GM18498 (cell line): ENCODE measurements at regions not wholly inside any gene's neighbourhood (a gene's known extent, or its start where the extent isn't known, plus 50 kb on each side); places are given as distances from the start of the nearest gene placed in this dataset.
"Not testable (repeated sequence)": the region's sequence is repeated elsewhere in the genome, so short reads cannot be mapped to it uniquely, and the experiment has no call there.

Experiments
- ATAC-seq: cut with Tn5 transposase; IDR thresholded peaks from one replicate; pipeline ENCODE4 v1.9.1; 2021; ENCODE audit warnings: mild to moderate bottlenecking, moderate library complexity; ENCODE audit not compliant: unreplicated experiment

DNA sequence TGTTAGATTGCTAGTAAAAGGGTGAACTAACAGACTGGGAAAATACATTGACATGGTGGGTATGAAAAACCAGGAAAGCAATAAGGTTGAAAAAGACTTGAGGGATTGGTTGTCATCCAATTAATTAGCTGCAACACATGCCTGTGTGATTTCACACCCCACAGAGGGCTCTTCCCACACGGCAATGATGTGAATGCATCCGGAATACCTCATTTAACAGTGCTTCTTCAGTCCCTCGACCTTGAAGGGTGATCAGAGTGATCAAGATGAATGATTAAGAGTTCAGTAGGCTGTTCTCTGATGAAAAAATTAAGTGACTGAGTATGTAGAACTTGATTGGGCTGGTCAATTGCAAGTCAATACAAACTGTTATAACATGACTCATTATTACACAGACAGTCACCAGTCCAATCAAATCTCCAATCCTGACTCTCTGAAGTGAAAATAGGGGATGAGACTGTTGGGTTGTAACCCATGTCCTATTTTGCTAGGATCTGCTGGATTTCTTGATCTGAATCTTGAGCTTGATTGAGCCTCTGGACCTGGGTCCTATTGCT lies 924.9 kb upstream of the FAM98A start:
- ATAC-seq = no peak

DNA sequence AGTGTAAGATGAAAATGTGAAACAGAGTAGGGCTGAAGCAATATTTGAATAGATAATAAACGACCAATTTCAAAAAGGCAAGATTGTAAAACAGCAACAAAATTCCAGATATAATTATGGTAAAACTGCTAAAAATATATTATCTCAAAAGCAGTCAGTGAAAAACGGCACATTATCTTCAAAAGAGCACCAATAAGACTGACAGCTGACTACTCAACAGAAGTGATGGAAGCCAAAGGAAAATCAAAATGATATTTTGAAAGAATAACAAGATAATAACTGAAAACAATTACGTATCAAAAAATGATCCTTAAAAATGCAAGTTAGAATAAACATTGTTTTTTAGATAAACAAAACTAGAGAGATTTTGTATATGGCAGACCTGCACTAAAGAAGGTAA lies 920.6 kb upstream of the FAM98A start:
- no peak for ATAC-seq

DNA sequence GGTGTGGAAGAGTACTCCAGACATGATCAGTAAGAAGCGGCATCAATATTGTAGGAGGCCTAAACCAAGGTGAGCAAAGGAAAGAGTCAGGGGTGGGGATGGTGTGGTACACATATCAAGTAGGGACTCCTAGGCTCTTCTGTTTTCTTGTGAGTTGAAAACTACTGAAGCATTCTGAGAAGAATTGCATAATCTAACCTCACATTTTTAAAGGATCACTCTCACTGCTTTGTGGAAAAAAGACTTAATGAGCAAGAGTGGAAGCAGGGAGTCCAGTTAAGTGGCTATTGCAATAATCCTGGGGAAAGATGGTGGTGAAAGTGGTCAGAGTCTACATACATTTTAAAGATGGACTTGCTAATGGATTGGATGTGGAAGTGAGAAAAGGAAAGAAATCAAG lies 899.5 kb upstream of the FAM98A start:
- ATAC-seq = no peak

- ATAC-seq = not testable (repeated sequence)
Observed at GRCh38 chr2:34494192-34494591, 895.1 kb upstream of the FAM98A start.

DNA sequence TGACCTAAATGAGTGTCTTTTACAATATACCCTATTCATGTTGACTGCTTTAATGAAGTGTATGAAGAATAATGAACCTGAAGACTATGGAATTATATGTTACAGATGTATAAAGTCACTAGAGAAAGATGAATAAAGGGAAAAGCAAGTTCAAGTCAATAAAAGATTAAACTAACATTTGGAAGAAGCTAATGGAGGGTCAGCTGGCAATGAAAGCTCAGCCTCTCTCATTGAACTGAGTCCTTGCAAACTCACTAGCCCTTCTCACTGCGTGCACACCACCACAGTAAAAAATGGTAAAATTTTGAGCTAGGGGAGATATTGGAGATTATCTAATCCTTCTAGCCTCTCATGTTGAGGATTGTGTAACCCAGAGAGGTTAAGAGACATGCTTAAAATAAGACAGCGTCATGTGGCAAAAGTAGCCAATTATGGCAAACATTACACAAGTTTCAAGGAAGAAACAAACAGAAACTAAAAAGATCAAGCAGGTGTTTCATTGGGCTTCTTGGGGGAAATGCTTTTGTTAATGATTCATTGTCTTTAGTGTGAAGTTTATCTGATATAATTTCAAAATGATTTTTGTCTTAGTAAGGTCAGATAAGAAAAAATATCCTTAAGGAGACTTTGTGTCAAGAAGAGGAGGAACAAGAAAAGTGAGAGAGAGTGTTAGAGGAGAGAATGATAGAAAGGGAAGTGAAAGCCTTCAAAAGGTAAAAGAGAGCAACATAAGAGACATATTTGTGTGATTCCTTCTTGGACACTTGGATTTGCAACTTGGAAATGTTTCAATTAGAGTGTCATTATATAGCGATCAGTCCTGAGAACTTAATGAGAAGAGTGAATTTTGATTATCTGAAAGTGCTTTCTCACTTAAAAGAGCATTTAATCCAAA lies 893.7 kb upstream of the FAM98A start:
- ATAC-seq = no peak

- ATAC-seq = no peak
Observed at GRCh38 chr2:34486965-34487364, 887.9 kb upstream of the FAM98A start.

DNA sequence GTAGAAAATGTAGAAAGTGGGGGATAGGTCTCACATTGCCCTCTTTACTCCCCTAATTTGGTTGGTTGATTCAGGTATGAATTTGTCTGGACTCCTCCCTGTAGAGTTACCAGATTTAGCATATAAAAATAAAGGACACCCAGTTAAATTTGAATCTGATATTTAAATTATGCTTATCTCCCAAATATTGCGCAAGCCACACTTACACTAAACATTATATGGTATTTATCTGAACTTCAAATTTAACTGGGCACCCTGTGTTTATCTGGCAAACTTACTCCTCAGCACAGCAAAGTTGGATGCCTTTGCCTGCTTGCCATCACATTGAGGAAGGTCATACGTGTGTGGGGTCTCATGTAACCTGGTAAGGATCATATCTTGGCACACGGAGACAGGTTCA lies 882.4 kb upstream of the FAM98A start:
- ATAC-seq = no peak

DNA sequence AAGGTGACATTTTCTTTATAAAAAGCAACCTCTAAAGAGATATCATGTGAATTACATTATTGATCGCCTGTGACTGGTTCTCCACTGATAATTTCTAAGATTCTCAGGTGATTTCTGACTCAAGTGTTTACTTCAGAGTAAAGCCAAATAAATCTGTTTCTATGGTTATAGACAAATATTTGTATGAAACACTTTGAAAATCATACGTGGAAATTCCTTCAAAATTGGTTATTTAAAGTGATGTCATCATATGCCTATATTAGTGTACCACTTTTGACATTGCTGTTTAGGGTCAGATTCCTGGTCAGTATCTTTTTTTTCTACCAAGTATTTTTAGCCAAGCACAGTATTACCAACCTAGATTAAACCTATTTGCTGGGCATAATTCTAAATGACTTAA lies 881.3 kb upstream of the FAM98A start:
- no peak for ATAC-seq

- no peak for ATAC-seq
Observed at GRCh38 chr2:34475156-34475555, 876.1 kb upstream of the FAM98A start.

DNA sequence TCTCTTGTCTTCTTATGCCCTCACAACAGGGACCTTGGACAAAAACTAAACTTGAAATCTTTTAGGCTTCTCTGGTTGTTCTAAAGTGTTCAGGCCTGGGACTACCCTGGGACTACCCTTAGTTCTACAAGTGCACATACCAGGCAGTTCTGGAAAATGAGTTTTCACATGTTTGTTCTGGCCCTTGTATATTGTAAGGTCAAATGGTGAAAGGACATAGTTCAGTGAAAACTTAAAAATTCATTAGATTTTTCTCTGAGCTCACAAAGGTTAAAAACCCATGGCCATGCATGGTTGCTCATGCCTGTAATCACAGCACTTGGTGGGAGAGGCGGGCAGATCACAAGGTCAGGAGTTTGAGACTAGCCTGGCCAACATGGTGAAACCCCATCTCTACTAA lies 875.5 kb upstream of the FAM98A start:
- ATAC-seq = no peak

DNA sequence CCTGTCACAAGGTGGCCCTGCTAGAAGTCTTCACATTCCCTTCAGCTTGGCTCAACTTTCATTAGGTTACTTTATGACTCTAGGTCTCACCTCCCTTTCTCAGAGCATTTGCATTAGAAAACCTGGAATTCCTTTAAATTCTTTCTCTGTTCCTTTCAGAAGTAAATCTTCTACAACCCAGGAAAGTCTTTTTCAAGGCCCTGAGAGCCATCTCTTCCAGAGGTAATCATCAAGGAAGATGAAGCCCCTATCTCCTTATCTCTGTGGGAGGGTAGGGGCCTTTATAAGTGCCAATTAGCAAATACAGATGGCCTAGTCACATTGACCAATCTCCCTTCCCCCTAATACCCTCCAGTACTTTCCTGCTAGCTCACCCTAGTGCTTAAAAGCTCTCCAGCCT lies 848.0 kb upstream of the FAM98A start:
- ATAC-seq = no peak

GRCh38 chr2:34423301-34423700 lies 824.2 kb upstream of the FAM98A start:
- ATAC-seq = no peak

- no peak for ATAC-seq
Observed at GRCh38 chr2:34419856-34420255, 820.8 kb upstream of the FAM98A start.

- ATAC-seq = no peak
Observed at GRCh38 chr2:34416856-34417255, 817.8 kb upstream of the FAM98A start.

DNA sequence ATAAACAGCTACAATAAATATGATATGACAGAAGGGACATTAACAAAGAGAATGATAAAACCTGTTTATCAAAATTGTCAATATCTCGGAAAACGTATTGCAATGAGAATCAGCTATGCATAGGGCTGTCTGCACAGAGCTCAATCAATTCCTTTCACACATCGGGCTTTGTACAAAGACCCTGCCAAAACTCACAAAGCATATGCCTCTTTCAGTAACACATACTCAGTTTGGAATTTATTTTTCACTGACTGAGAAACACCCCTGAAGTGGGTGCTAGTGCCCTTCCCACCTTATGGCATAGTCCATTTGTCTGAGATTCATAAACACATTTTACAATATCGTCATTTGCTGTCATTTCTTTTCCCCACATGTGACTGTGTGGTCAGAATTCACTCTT lies 815.8 kb upstream of the FAM98A start:
- no peak for ATAC-seq

- ATAC-seq = no peak
Observed at GRCh38 chr2:34408100-34408499, 809.0 kb upstream of the FAM98A start.

GRCh38 chr2:34403512-34403911 lies 804.4 kb upstream of the FAM98A start:
- ATAC-seq = no peak

DNA sequence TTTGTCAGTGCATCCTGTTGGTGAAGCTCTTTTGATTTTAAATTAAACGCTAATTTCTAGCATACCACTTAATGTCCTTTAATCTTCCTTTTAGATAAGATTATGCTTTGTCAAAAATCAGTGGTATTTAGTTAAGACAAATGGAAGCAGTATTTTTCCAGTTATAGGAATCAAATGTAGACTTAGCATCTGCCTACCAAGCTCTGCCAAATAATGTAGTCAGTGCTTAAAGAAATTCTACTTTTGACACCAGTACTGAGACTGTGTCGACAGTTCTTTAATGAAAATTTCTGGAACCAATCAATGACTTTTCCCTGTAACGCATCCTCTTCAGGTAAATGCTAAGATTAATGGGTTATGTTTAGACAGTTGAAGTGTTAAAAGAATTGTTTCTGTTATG lies 803.3 kb upstream of the FAM98A start:
- no peak for ATAC-seq

DNA sequence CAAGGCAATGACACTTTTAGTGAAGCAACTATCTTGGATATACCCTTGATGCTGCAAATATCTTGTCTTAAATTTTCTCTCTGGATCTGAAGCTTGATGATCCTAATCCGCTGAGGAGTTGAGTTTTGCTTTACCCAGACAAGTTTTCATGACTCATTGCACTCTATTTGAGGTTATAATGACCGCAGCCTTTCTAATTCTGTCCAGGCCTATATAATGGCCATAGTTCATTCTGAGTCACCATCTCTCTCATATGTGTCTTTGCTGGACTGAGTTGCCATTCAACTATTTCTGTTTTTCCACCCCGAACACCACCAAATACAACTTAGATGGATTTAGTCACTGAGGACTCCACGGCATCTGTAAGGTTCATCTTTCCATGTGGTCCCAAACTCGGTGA lies 802.1 kb upstream of the FAM98A start:
- ATAC-seq = no peak

DNA sequence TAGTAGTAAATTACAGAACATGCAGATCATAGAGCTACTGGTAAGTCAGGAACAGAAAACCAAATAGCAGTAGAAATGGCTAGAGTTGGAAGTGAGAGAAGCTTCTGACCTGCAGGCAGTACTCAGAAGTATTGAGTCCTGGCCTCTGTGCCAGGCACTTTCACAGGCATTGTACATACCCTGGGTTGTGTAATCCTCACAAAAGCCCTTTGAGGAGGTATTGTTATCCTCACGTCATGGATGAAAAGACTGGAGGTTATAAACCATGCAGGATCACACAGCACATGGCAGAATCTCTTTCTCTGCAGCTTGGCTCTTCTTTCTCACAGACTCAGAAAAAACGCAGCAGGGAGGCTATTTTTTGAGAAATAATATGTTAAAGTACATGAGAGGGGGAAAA lies 789.3 kb upstream of the FAM98A start:
- ATAC-seq = no peak

DNA sequence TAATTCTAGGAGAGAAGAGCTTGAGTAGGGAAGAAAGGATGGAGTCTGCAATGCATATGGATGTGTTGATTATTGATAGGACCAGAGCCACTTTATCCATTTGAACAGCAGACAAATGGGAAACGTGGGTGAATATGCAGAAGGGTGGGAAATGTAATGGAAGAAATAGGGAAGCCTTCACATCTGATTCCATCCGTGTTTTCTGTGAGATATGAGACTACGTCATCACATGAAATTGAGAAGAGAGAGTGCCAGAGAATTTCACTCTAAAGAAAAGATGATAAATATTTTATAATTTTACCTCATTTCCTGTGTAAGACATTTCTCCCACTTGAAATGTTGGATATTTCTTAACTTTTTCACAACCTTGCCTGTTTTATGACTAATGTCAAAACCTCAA lies 788.4 kb upstream of the FAM98A start:
- ATAC-seq = no peak

DNA sequence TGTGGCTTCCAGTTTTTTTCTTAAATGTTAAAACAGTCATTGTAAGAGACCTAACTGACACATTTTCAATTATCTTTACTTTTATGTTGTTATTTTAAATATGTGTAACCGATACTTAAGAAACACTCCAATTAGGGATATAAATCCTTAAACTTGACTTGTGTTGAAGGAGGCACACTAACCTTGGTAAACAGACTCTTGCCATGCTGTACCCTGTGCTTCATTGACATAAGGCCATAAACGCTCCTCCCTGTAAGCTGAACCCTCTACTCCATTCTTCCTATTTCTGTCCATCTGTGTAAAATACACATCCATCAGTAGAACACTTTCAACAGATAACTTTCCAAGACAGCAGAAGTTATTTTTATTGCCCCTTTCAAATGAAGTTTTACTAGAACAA lies 780.5 kb upstream of the FAM98A start:
- ATAC-seq = no peak
